Ammon's horn (tissue), 1 donor: ENCODE measurements at regions not wholly inside any gene's neighbourhood (a gene's known extent, or its start where the extent isn't known, plus 50 kb on each side); places are given as distances from the start of the nearest gene placed in this dataset.

Experiments used
- DNase-seq: peaks from one replicate; pipeline ENCODE4 v3.0.0-alpha.2; 2016; ENCODE audit warnings: low spot score

DNA sequence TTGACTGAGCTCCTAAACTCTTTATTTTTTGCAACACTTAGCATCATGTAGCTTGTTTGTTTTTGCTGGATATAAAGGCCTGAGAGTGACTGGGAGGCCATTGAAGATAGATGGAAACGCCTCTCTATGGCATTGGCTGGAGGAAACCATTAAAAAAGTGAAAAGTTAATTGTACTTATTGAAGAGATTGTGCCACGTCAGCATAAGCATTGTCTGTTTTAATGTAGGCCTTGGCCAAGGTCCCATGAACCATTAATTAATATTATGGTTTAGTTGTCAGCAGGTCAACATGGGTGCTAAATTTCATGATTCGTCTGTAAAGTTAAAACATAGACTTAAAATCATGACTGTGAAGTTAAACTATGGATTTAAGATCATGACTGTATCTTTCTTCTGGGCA, 178.6 kb downstream of the GATA3 start:
- DNase-seq = no peak

DNA sequence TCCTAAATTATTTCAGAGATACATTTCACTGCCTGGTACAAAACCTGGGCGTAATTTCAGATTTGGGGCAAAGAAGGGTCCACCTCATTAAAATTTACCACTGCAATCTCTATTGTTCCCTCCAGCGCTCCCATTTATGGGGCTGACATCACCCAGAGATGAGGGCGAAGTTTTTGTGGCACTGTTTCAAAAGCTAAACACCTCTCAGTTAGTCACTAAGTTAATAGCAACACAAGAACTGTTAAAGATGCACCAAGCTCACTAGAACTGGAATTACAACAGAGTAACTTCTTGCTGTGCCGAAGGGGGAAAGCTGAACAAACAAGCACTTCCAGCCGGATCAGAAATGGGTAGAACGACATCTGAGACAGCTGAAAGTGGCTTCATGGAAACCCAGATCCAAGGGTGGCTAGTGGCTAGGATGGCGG, 179.4 kb downstream of the GATA3 start:
- DNase-seq = no peak

DNA sequence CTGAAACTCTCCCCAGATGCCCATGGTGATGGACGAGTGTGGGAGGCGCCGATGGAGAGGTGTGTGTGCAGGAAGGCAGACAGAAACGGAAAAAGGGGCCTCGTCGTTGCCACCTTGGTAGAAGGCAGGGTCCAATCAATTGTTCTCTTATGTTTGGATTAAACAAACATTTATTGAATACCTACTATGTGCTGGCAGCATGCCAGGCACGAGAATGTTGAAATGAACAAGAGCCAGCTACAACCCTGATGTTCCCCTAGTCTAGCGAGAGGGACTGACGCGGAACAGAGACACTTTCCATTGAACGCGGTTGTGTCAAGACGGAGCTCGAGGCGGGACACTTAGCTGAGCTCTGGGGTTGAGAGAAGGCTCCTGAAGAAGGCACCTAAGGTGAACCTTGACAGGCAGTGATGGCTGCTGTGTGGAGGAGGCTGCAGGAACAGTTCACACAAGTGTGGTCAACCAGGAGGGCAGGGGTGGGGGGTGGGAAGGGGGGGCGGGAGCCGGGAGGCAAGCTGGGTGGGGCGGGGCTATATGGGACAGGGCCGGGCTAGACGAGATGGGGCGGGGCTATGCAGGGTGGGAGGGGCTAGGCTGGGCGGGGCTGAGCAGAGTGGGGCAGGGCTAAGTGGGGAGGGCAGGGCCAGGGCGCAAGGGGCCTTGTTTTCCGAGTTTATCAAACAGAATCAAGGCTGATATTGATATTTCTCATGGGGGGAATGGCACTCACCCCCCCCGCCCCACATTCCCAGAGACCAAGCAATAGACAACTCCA, 181.0 kb downstream of the GATA3 start:
- DNase-seq = no peak

DNA sequence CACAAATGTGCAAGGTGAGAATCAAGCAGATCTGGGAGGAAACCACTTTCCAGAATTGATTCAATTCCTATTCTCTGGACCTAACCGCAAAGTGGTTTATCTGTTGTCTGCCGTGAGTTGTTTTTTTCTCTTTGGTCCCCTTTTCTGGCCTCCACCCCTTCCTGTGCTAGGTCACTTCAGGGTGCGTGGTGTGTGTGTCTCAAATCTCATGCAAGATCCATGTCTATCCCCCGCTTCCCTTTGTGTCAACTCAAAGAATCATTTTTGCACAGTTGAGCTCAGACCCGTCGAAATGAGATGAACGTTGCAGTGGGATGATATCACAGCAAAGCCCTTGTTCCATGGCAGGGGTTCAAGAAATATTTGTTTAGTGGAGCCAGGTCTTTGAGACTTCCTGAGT, 184.5 kb downstream of the GATA3 start:
- no peak for DNase-seq

DNA sequence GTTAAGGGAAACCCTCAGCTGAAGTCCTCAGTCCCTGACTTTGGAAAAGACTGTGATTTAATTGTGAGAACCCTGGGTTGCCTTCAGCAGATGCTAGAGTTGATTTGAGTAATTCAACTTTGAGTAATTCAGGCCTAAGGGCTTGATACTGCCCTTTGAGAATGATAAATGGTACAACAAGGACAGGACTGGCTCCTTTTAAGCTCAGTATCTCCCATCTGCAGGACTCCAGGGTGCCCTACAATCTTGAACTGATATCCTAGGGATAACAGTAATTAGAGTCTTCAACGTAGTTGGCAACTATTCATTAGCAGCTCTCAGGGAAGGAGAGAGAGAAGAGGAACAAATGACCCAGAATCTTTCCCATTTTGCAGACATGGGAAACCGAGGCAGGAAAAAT, 186.4 kb downstream of the GATA3 start:
- no peak for DNase-seq

DNA sequence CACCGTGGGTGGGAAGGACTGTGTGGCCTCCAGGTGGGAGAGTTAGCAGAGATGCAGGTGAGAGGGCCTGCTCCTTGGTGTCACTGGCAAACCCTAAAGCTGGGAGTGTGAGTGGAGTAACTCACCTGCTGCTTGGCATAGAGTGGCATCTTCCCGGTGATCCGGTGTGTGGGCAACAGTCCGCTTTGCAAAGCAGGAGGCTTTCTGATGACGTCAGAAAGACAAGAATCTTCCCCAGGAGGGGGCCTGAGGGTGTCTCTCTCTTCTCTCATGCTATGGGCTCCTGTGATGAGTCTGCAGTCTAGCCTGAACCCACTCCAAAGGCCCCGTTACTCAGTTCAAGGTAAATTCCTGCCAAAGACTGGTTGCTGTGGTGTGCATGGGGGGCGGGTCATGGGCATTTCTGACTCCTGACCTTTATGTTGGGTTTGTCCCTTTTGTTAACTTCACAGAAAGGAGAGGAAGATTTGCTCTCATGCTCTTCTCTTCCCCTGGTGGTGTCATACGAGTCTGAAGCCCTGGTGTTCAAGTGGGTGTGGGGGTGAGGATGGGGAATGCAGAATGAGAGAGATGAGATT, 187.9 kb downstream of the GATA3 start:
- no peak for DNase-seq

DNA sequence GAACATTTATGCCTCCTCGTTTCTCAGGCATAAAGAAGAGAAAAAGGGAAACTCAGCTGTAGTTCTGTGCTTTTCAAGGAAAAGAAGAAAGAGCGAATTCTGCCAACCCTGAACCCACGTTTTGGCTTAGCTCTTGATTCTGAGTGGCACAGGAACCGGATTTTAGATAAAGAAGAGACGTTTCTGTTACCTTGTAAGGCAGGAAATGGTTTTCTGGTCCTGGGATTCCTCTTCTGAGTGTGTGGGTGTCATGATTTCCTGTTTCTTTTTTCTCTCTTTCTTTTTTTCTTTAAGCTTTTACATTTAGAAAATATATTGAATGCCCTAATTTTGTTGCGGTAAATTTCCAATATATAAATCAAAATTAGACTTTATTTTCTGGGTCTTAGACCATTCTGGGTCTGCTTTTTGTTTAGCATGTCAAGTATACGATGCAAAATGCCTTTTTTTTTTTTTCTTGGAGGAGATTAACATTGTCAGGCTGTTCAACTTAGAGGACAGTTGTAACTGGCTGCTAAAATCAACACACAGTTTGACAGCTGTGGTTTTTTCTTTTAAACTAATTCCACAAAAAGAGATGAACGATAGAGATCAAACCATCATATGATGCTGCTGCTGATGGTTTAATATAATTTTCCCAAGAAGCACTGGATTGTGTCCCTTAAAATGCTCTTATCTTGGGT, 190.8 kb downstream of the GATA3 start:
- DNase-seq = no peak

DNA sequence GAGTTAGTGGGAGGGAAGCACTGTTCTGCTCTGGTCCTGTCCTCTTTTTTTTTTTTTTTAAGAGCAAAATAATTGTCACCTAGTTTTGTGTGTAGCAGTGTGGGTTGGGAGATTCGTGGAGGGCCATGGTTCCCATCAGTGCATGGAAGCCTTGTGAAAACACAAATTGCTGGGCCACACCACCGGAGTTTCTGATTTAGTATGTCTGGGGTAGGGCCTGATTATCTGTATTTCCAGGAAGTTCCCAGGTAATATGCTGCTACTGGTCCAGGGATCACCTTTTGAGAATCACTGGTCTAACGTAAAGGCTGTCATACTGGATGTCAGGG, 191.3 kb downstream of the GATA3 start:
- DNase-seq = no peak

DNA sequence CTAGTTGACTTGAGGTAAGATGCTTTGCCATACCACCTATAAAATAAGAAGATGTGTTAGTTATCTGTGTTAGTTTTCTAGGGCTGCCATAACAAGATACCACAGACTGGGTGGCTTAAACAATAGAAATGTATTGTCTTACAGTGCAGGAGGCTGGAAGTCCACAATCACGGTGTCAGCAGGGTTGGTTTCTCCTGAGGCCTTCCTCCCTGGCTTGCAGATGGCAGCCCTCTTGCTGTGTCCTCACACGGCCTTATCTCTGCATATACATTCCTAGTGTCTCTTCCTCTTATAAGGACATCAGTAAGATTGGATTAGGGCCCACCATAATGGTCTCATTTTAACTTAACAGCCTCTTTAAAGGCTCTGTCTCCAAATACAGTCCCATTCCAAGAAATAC, 192.1 kb downstream of the GATA3 start:
- no peak for DNase-seq

DNA sequence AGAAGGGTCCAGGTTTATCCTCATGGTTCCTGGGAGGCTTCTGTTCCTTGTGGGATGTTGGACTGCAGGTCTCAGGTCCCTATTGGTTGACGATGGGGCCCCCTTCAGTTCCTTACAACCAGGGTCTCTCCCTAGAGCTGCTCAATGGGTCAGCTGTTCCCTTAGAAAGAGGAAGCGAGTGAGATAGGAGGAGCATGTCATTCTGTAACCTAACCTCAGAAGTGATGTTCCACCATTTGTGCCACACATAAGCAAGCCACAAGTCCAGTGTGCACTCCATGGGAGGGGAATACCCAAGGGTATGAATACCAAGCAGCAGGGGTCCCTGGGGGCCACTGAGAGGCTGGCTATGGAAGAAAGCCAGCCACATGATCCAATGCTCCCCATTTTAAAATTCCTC, 192.7 kb downstream of the GATA3 start:
- no peak for DNase-seq

DNA sequence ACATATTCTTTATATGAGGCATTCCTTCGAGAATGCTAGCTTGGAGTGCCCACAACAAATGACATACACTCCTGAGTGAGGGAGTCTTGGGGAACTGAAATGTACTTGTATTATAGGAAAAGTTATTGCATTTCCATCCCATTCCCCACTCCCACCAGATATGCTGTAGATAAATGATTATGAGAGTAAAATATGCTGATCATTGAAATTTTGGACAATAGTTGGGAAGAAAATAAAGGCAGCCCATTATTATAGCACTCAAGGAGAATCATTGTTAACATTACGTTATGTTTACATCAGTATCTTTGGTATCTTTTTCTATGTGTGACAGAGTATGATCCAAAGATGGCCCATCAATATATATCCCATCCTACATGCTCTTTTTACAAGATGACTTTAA, 194.4 kb downstream of the GATA3 start:
- no peak for DNase-seq

DNA sequence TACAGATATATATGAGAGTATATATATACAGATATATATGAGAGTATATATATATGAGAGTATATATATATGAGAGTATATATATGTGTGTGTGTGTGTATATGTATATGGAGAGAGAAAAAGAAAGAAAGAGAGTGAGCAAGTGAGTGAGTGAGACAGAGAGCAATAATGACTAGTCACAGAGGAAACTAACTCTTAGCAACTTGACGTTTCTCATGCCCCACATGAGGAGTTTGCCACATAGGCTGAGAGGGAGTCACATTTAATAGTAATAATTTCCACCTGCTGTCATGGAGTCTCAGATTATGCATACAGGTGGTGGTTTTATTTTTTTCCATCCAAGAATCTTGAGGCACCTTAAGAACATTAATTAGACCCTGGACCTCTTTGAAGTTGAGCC, 199.9 kb downstream of the GATA3 start:
- DNase-seq = no peak

DNA sequence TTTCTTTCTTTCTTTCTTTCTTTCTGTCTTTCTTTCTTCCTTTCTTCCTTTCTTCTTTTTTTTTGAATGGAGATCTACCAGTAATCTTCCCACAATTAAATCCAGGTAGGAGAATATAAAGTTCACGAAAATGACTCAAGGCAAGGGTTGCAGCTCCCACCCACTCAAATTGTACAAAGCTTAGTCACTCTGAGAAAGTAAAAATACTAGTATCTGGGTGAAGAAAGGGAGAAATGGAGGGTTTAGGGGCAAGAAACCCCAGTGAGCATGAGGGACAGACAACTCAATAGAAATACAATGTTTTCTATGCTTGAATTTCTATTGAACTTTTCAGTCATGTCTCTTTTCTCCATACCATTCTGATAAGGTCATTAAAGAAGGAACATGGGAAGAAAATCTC, 200.8 kb downstream of the GATA3 start:
- no peak for DNase-seq

DNA sequence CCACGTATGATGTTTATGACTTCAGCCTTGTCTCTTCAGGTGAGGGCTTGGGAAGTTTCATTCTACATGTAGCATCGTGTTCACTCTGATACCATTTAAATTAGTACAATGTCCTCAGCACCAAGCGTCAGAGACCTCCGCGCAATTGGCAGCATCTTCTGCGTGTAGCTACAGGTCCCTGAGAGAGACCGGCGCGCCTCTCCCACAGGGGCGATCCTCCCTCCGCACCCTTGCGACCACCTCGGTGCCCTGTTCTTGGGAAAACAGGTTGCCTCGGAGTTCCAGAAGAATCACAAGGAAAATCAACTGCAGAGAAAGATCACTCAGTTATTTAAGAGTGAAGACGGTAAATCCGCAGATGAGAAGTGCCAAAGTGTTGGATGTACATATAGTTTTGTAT, 206.2 kb downstream of the GATA3 start:
- DNase-seq = no peak

DNA sequence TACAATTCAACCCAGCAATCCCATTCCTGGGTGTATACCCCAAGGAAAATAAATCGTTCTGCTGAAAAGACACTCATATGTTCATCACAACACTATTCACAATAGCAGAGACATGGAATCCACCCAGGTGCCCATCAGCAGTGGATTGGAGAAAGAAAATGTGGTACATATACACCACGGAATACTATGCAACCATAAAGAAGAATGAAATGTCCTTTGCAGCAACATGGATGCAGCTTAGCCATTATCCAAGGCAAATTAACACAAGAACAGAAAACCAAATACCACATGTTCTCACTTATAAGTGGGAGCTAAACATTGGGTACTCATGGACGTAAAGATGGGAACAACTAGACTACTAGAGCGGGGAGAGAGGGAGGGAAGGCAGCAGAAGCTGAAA, 207.8 kb downstream of the GATA3 start:
- DNase-seq = no peak

DNA sequence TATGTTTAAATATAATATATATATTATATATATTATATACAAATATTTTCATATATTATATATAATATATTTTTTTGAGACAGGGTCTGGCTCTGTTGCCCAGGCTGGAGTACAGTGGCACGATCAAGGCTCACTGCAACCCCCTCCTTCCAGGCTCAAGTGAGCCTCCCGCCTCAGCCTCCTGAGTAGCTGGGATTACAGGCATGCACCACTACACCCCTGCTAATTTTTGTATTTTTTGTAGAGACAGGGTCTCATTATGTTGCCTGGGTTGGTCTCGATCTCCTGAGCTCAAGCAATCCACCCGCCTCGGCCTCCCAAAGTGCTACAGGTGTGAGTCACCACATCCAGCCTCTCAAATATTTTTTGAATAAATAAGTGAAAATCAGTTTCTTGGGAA, 215.5 kb downstream of the GATA3 start:
- no peak for DNase-seq

DNA sequence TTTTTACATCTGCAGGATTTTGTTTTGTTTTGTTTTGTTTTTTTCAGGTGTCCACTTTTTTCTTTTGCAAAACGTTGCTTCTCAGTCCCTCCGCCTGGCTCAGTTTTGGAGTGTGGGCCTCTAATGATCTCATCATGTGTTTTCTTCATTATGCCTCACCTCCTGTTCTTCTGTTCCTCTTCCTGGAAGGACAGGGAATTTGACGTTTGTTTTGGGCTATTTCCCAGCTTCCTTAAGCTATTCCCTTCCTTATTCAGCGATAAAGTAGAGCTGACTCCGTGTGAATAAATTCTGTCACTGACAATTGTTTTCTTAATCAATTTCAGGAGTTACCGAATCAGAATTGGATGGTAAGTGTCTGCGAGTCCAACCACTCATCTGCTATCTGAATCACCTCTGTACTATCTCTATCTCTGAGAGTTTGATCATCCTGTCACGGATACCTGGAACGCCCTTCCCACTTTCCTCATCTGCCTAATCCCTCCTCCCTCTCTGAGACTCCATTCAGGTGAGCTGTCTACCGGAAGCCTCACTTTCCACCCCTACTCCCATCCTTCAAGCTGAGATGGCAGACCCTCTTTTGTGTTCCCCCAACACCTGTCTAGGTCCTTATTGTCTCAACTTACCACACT, 218.4 kb downstream of the GATA3 start:
- no peak for DNase-seq

DNA sequence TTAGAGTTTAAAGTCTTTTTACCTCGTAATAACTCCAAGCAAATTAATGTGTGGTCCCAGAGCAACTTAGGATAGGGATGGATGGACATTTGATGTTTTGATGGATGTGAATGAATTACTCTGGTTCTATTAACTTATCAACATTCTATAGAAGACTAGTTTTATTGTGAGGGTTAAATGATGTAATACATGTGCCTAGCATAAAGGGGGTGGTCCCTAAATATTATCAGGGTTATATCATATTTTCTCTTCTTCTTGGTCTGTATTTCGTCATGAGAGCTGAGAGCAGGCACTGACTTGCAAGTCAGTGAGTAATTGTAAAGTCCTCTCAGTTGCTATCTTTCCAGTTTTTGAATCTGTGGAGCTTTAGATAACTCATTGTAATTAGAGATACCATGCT, 219.3 kb downstream of the GATA3 start:
- DNase-seq = no peak

DNA sequence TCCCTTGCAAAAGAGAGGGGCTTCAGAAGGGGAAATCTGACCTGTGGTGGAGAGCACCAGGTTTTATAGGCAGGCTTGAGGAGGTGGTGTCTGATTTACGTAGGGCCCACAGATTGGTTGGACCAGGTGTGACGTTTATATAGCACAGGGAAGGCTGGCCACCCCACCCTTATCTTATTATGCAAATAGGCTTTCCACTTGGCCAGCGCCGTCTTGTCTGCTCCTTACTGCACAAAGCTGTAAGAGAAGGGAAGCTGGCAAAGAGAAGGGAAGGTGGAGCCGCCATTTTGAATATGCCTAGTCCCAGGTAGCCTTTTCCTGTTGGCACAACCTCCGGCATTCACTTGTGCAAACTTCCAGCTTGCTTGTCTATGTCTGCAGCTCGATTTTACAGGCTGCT, 221.4 kb downstream of the GATA3 start:
- no peak for DNase-seq

DNA sequence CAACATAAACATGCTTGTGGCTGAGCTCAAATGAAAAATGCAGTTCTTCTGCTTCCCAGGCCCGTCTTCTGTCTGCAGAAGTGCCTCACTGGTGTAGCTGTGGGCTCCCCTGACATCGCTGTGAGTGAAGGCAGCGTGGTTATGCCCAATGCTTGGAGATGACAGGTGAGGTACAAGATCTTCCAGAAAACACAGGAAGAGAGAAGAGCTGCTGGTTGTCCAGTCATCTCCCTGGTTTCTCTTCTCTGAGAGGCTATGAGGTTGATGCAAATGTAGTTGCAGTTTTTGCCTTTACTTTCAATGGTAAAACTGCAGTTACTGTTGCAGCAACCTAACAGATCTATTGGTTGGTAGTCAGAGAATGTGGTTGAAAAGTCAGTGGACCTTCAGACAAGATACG, 223.6 kb downstream of the GATA3 start:
- DNase-seq = no peak

DNA sequence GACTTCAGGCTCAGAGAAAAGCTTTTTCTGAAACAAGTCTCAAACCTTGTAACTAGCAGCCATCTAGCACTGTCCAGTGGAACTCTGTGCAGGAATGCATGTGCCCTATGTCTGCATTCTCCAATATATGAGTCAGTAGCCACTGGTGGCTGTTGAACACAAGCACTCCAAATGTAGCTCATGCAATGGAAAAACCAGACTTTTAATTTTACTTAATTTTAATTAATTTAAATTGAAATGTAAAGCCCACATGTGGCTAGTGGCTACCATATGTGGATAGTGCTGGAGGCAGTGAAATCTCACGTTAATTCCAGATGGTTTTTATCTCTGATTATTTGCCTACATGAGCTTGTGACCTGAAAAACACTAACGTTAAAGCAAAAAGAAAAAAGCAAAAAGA, 225.1 kb downstream of the GATA3 start:
- DNase-seq = no peak

DNA sequence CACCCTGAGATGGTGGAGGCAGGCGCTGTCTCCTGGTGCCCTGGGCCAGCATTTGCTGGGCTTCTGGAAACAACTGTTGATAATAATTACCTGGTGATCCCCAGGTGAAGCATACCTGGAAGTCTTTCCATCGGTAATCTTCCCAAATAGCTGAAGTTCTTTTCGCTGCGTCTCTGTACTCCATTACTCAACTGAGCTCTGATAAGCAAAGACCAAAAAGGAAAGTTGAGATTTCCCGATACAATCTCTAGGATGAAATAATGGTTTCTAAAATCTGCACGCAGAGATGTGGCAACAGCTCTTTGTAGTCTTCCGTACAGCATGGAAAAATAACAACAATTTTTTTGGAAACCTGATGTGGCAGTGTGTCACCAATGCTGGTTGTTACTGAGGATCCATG, 226.5 kb downstream of the GATA3 start:
- no peak for DNase-seq

DNA sequence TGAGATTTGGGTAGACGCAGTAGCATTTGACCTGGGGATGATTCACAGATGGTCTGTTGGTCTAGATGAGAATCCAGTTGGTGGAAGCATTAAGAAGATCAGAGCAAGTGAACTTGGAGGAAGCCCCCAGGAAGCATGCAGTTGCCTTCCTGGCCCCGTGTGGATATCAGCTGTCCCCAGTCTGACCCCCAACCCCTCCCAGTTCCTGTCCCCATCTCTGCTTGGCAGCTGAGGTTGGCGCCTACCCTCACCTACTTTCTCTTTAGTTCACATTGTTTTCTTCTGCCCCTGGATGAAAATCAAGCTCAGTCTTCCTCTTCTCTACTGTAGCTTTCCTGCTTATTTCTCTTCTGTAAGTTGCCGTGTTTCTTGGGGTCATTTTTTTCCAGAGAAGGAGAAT, 227.9 kb downstream of the GATA3 start:
- DNase-seq = no peak
